Glutamatergic neuron (in vitro differentiated cells): ENCODE measurements at regions not wholly inside any gene's neighbourhood (a gene's known extent, or its start where the extent isn't known, plus 50 kb on each side); places are given as distances from the start of the nearest gene placed in this dataset.

Experiments used
- DNase-seq: peaks from one replicate; pipeline ENCODE4 v3.0.0; 2022
- H3K27ac Mint-ChIP-seq: one replicate; pipeline ENCODE4 v1.8.0; 2020; ENCODE audit warnings: mild to moderate bottlenecking, mixed read lengths, inconsistent platforms; ENCODE audit not compliant: unreplicated experiment
- H3K27me3 Mint-ChIP-seq: one replicate; pipeline ENCODE4 v1.8.0; 2020; ENCODE audit warnings: mild to moderate bottlenecking, moderate library complexity, mixed read lengths, inconsistent platforms; ENCODE audit not compliant: unreplicated experiment
- H3K36me3 Mint-ChIP-seq: one replicate; pipeline ENCODE4 v1.8.0; 2020; ENCODE audit warnings: mild to moderate bottlenecking, mixed read lengths, inconsistent platforms; ENCODE audit not compliant: unreplicated experiment
- H3K4me1 Mint-ChIP-seq: one replicate; pipeline ENCODE4 v1.8.0; 2020; ENCODE audit warnings: mild to moderate bottlenecking, low read depth, mixed read lengths, inconsistent platforms; ENCODE audit not compliant: unreplicated experiment
- H3K4me3 Mint-ChIP-seq: one replicate; pipeline ENCODE4 v1.8.0; 2020; ENCODE audit warnings: mild to moderate bottlenecking, mixed read lengths, inconsistent platforms; ENCODE audit not compliant: unreplicated experiment
- H3K9me3 Mint-ChIP-seq: one replicate; pipeline ENCODE4 v1.8.0; 2020; ENCODE audit warnings: mild to moderate bottlenecking, moderate library complexity, mixed read lengths, inconsistent platforms; ENCODE audit not compliant: unreplicated experiment
- CTCF ChIP-seq: fragments of 200-600 bp; sonication (generic); IDR thresholded peaks from one replicate; pipeline ENCODE4 v1.5.0; 2021; ENCODE audit not compliant: partially characterized antibody, unreplicated experiment

- H3K27ac Mint-ChIP-seq = no peak overlapping the region
- H3K4me1 Mint-ChIP-seq = no peaks in the 10 kb centered on the region
- H3K9me3 Mint-ChIP-seq = no peaks in the 10 kb centered on the region
- no peaks in the 10 kb centered on the region for H3K36me3 Mint-ChIP-seq
- DNase-seq = no peak
- H3K4me3 Mint-ChIP-seq = no peak overlapping the region
- no peaks in the 10 kb centered on the region for H3K27me3 Mint-ChIP-seq
- TF ChIP-seq CTCF = no peak
Measured at GRCh38 chr6:126546541-126547120, 206.7 kb downstream of the CENPW start.

GRCh38 chr6:126548300-126548699 lies 208.4 kb downstream of the CENPW start:
- Mint-ChIP-seq H3K27me3 (no peaks in the 10 kb centered on the region), H3K36me3 (no peaks in the 10 kb centered on the region), H3K9me3 (no peaks in the 10 kb centered on the region), H3K4me3 (no peak overlapping the region), H3K27ac (no peak overlapping the region), H3K4me1 (no peaks in the 10 kb centered on the region)
- DNase-seq = no peak
- TF ChIP-seq CTCF = no peak

GRCh38 chr6:126550323-126550722 lies 210.4 kb downstream of the CENPW start:
- DNase-seq = no peak
- H3K9me3 Mint-ChIP-seq = no peaks in the 10 kb centered on the region
- no peaks in the 10 kb centered on the region for H3K27me3 Mint-ChIP-seq
- H3K4me1 Mint-ChIP-seq = no peaks in the 10 kb centered on the region
- no peak overlapping the region for H3K27ac Mint-ChIP-seq
- TF ChIP-seq CTCF = no peak
- no peak overlapping the region for H3K4me3 Mint-ChIP-seq
- no peaks in the 10 kb centered on the region for H3K36me3 Mint-ChIP-seq

GRCh38 chr6:126551832-126552231 lies 211.9 kb downstream of the CENPW start:
- H3K4me3 Mint-ChIP-seq = no peak overlapping the region
- H3K4me1 Mint-ChIP-seq = no peaks in the 10 kb centered on the region
- no peak for DNase-seq
- H3K27ac Mint-ChIP-seq = no peak overlapping the region
- no peak for TF ChIP-seq CTCF
- H3K27me3 Mint-ChIP-seq = no peaks in the 10 kb centered on the region
- H3K36me3 Mint-ChIP-seq = no peaks in the 10 kb centered on the region
- H3K9me3 Mint-ChIP-seq = no peaks in the 10 kb centered on the region

GRCh38 chr6:126553854-126554253 lies 213.9 kb downstream of the CENPW start:
- no peak overlapping the region for H3K27ac Mint-ChIP-seq
- H3K4me3 Mint-ChIP-seq = no peak overlapping the region
- no peaks in the 10 kb centered on the region for H3K36me3 Mint-ChIP-seq
- H3K9me3 Mint-ChIP-seq = no peaks in the 10 kb centered on the region
- no peaks in the 10 kb centered on the region for H3K27me3 Mint-ChIP-seq
- no peak for DNase-seq
- no peak for TF ChIP-seq CTCF
- no peaks in the 10 kb centered on the region for H3K4me1 Mint-ChIP-seq
